Tibial nerve (tissue), 4 donors: ENCODE measurements at regions not wholly inside any gene's neighbourhood (a gene's known extent, or its start where the extent isn't known, plus 50 kb on each side); places are given as distances from the start of the nearest gene placed in this dataset.

Source experiments
- DNase-seq, 2 donors: peaks; one replicate each; pipeline ENCODE4 v3.0.0-alpha.2; 2019; ENCODE audit warnings: low spot score in 2 of 2
- H3K27ac ChIP-seq, 4 donors: fragments of 200-600 bp; sonication (generic) in 3 of 4; one replicate each; pipeline ENCODE4 v1.5.1; 2017 to 2019; ENCODE audit warnings: mild to moderate bottlenecking in 1 of 4
- H3K27me3 ChIP-seq, 2 donors: fragments of 200-600 bp; sonication (generic) in 1 of 2; one replicate each; pipeline versions ENCODE4 v1.5.1 to v1.6.0; 2017 to 2019
- H3K36me3 ChIP-seq, 3 donors: fragments of 200-600 bp; sonication (generic); one replicate each; pipeline ENCODE4 v1.5.1; 2018 to 2019
- H3K4me1 ChIP-seq, 4 donors: fragments of 200-600 bp; sonication (generic) in 3 of 4; one replicate each; pipeline ENCODE4 v1.5.1; 2017 to 2019
- H3K4me3 ChIP-seq, 4 donors: fragments of 200-600 bp; sonication (generic) in 3 of 4; one replicate each; pipeline ENCODE4 v1.5.1; 2017 to 2019; ENCODE audit warnings: mild to moderate bottlenecking in 1 of 4, moderate library complexity in 1 of 4
- H3K9me3 ChIP-seq, 4 donors: fragments of 200-600 bp; sonication (generic) in 3 of 4; one replicate each; pipeline ENCODE4 v1.5.1; 2017 to 2019
- CTCF ChIP-seq, 5 experiments: fragments of 200-600 bp in 3 of 5; fragments of 450-650 bp in 2 of 5; sonication (generic) in 3 of 5; IDR thresholded peaks; one replicate each; pipeline ENCODE4 v1.5.1; 2016 to 2019; ENCODE audit warnings: antibody characterized with exemption in 5 of 5, mild to moderate bottlenecking in 3 of 5, moderate library complexity in 2 of 5
- EP300 ChIP-seq, 2 donors: sonication (generic); formaldehyde crosslinking; IDR thresholded peaks; one replicate each; pipeline ENCODE4 v1.6.1; 2017; ENCODE audit warnings: antibody characterized with exemption in 2 of 2, mild to moderate bottlenecking in 1 of 2
- POLR2A ChIP-seq, 2 donors: fragments of 450-650 bp; IDR thresholded peaks; one replicate each; pipeline ENCODE4 v1.6.1; 2017; ENCODE audit warnings: antibody characterized with exemption in 2 of 2, mild to moderate bottlenecking in 2 of 2, moderate library complexity in 2 of 2
- WGBS, 2 donors: methylation state at CpG; one replicate each; pipeline ENCODE4 v1.1.5; 2018; 5-methylcytosine and 5-hydroxymethylcytosine counted together

GRCh38 chr16:86771506-86772460 lies 193.4 kb downstream of the FOXL1 start:
- Histone ChIP-seq H3K4me1 (no peaks in the 10 kb centered on the region), H3K36me3 (no peaks in the 10 kb centered on the region), H3K27ac (no peak overlapping the region), H3K9me3 (peaks cover 0 to 5% (median 0%) of the 10 kb centered on the region in 4 donors), H3K4me3 (no peak overlapping the region), H3K27me3 (peaks cover 0 to 50% of the 10 kb centered on the region in 2 donors)
- 62 to 66% methylated on average over 8 of the region's 8 CpGs for WGBS, 2 donors
- DNase-seq: no peak
- no peak for TF ChIP-seq POLR2A (IDR thresholded peaks at IDR 0.05)
- no peak for TF ChIP-seq EP300 (IDR thresholded peaks at IDR 0.05)
- TF ChIP-seq CTCF (IDR thresholded peaks at IDR 0.05): no peak

- no peak overlapping the region for H3K4me3 ChIP-seq
- peaks cover 0 to 5% (median 0%) of the 10 kb centered on the region in 4 donors for H3K9me3 ChIP-seq
- 58 to 60% methylated on average over 16 of the region's 16 CpGs for WGBS, 2 donors
- TF ChIP-seq POLR2A (IDR thresholded peaks at IDR 0.05) (no peak), CTCF (IDR thresholded peaks at IDR 0.05) (no peak), EP300 (IDR thresholded peaks at IDR 0.05) (no peak)
- H3K27ac ChIP-seq: no peak overlapping the region
- H3K4me1 ChIP-seq: no peaks in the 10 kb centered on the region
- H3K27me3 ChIP-seq: peaks cover 0 to 48% of the 10 kb centered on the region in 2 donors
- no peak for DNase-seq
- no peaks in the 10 kb centered on the region for H3K36me3 ChIP-seq
These were observed 194.5 kb downstream of the FOXL1 start for GRCh38 chr16:86772671-86773353.

GRCh38 chr16:86773354-86773715 lies 195.0 kb downstream of the FOXL1 start:
- TF ChIP-seq POLR2A (IDR thresholded peaks at IDR 0.05): no peak
- TF ChIP-seq EP300 (IDR thresholded peaks at IDR 0.05): no peak
- TF ChIP-seq CTCF (IDR thresholded peaks at IDR 0.05): no peak
- H3K9me3 ChIP-seq: peaks cover 0 to 5% (median 0%) of the 10 kb centered on the region in 4 donors
- 63 to 64% methylated on average over 4 of the region's 4 CpGs for WGBS, 2 donors
- DNase-seq: no peak
- H3K4me3 ChIP-seq: no peak overlapping the region
- H3K27me3 ChIP-seq: peaks cover 0 to 43% of the 10 kb centered on the region in 2 donors
- H3K27ac ChIP-seq: no peak overlapping the region
- no peaks in the 10 kb centered on the region for H3K36me3 ChIP-seq
- no peaks in the 10 kb centered on the region for H3K4me1 ChIP-seq

GRCh38 chr16:86774931-86775330 lies 196.6 kb downstream of the FOXL1 start:
- no peak overlapping the region for H3K27ac ChIP-seq
- no peak for DNase-seq
- H3K9me3 ChIP-seq: peaks cover 0 to 5% (median 0%) of the 10 kb centered on the region in 4 donors
- no peaks in the 10 kb centered on the region for H3K36me3 ChIP-seq
- no peak overlapping the region for H3K4me3 ChIP-seq
- WGBS, 2 donors: 85 to 89% methylated on average over 12 of the region's 12 CpGs
- H3K4me1 ChIP-seq: no peaks in the 10 kb centered on the region
- TF ChIP-seq EP300 (IDR thresholded peaks at IDR 0.05) (no peak), CTCF (IDR thresholded peaks at IDR 0.05) (no peak), POLR2A (IDR thresholded peaks at IDR 0.05) (no peak)
- peaks cover 0 to 38% of the 10 kb centered on the region in 2 donors for H3K27me3 ChIP-seq

- 49 to 51% methylated on average over 10 to 14 of the region's 14 CpGs for WGBS, 2 donors
- H3K4me3 ChIP-seq: no peak overlapping the region
- H3K4me1 ChIP-seq: no peaks in the 10 kb centered on the region
- no peak for TF ChIP-seq EP300 (IDR thresholded peaks at IDR 0.05)
- TF ChIP-seq CTCF (IDR thresholded peaks at IDR 0.05): no peak
- TF ChIP-seq POLR2A (IDR thresholded peaks at IDR 0.05): no peak
- peaks cover 0 to 38% of the 10 kb centered on the region in 2 donors for H3K27me3 ChIP-seq
- H3K27ac ChIP-seq: no peak overlapping the region
- H3K9me3 ChIP-seq: peaks cover 0 to 5% (median 0%) of the 10 kb centered on the region in 4 donors
- no peak for DNase-seq
- no peaks in the 10 kb centered on the region for H3K36me3 ChIP-seq
These were observed 197.2 kb downstream of the FOXL1 start for GRCh38 chr16:86775511-86775921.
